Sigmoid colon (tissue), 4 donors: ENCODE measurements at regions not wholly inside any gene's neighbourhood (a gene's known extent, or its start where the extent isn't known, plus 50 kb on each side); places are given as distances from the start of the nearest gene placed in this dataset.

ENCODE experiments used
- POLR2A ChIP-seq, 2 donors: fragments of 450-650 bp; IDR thresholded peaks; one replicate each; pipeline ENCODE4 v1.6.1; 2016; ENCODE audit warnings: antibody characterized with exemption in 2 of 2, mild to moderate bottlenecking in 2 of 2, moderate library complexity in 2 of 2
- POLR2AphosphoS5 ChIP-seq, 4 donors: sonication (generic); formaldehyde crosslinking; IDR thresholded peaks; one replicate each; pipeline ENCODE4 v1.6.1; 2017; ENCODE audit warnings: antibody characterized with exemption in 4 of 4
- TF ChIP-seq, protein P1 (sequence below), 4 experiments: fragments of 450-650 bp in 3 of 4; fragments of 200-600 bp in 1 of 4; IDR thresholded peaks; one replicate each; pipeline ENCODE4 v1.5.1; 2016 to 2019; ENCODE audit warnings: antibody characterized with exemption in 4 of 4, mild to moderate bottlenecking in 3 of 4, moderate library complexity in 2 of 4

- TF ChIP-seq, protein P1, sequence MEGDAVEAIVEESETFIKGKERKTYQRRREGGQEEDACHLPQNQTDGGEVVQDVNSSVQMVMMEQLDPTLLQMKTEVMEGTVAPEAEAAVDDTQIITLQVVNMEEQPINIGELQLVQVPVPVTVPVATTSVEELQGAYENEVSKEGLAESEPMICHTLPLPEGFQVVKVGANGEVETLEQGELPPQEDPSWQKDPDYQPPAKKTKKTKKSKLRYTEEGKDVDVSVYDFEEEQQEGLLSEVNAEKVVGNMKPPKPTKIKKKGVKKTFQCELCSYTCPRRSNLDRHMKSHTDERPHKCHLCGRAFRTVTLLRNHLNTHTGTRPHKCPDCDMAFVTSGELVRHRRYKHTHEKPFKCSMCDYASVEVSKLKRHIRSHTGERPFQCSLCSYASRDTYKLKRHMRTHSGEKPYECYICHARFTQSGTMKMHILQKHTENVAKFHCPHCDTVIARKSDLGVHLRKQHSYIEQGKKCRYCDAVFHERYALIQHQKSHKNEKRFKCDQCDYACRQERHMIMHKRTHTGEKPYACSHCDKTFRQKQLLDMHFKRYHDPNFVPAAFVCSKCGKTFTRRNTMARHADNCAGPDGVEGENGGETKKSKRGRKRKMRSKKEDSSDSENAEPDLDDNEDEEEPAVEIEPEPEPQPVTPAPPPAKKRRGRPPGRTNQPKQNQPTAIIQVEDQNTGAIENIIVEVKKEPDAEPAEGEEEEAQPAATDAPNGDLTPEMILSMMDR (IDR thresholded peaks at IDR 0.05): no peak
- no peak for TF ChIP-seq POLR2A (IDR thresholded peaks at IDR 0.05)
- TF ChIP-seq POLR2AphosphoS5 (IDR thresholded peaks at IDR 0.05): no peak
Measured at GRCh38 chr18:75503615-75504014, 76.1 kb upstream of the SMIM21 start.
